Transverse colon (tissue), 4 donors: ENCODE measurements at regions not wholly inside any gene's neighbourhood (a gene's known extent, or its start where the extent isn't known, plus 50 kb on each side); places are given as distances from the start of the nearest gene placed in this dataset.

Experiments
- CTCF ChIP-seq, 5 experiments: fragments of 200-600 bp in 3 of 5; fragments of 450-650 bp in 2 of 5; sonication (generic) in 3 of 5; IDR thresholded peaks; 1 replicate in 2 of 5; 2 replicates in 3 of 5; pipeline ENCODE4 v1.5.1; 2016 to 2017; ENCODE audit warnings: antibody characterized with exemption in 5 of 5, inconsistent platforms in 3 of 5, mild to moderate bottlenecking in 2 of 5, moderate library complexity in 1 of 5
- POLR2AphosphoS5 ChIP-seq, 3 donors: sonication (generic); formaldehyde crosslinking; IDR thresholded peaks; one replicate each; pipeline ENCODE4 v1.6.1; 2016; ENCODE audit warnings: antibody characterized with exemption in 3 of 3

- TF ChIP-seq CTCF (IDR thresholded peaks at IDR 0.05) (no peak), POLR2AphosphoS5 (IDR thresholded peaks at IDR 0.05) (no peak)
Measured at GRCh38 chr3:40718681-40719080, 193.9 kb downstream of the ZNF621 start.
